HUES48 (cell line): ENCODE measurements at regions not wholly inside any gene's neighbourhood (a gene's known extent, or its start where the extent isn't known, plus 50 kb on each side); places are given as distances from the start of the nearest gene placed in this dataset.

Source experiments
- H3K27ac ChIP-seq: one replicate; pipeline ENCODE4 v1.7.0; 2013; ENCODE audit warnings: low read depth, low read length, inconsistent platforms
- H3K27me3 ChIP-seq: 2 replicates; pipeline ENCODE4 v1.6.1; 2013; ENCODE audit warnings: mild to moderate bottlenecking, low read length; ENCODE audit not compliant: control insufficient read depth, insufficient read depth
- H3K36me3 ChIP-seq: 2 replicates; pipeline ENCODE4 v1.6.1; 2013; ENCODE audit warnings: low read length; ENCODE audit not compliant: control insufficient read depth, insufficient read depth
- H3K4me1 ChIP-seq: 2 replicates; pipeline ENCODE4 v1.6.1; 2013; ENCODE audit warnings: mild to moderate bottlenecking, low read length; ENCODE audit not compliant: control insufficient read depth, insufficient read depth
- H3K4me3 ChIP-seq: 2 replicates; pipeline ENCODE4 v1.5.1; 2013; ENCODE audit warnings: mild to moderate bottlenecking, low read depth, low read length
- H3K9ac ChIP-seq: 2 replicates; pipeline ENCODE4 v1.6.1; 2013; ENCODE audit warnings: mild to moderate bottlenecking, low read depth, low read length, moderate library complexity
- H3K9me3 ChIP-seq: 2 replicates; pipeline ENCODE4 v1.6.1; 2013; ENCODE audit warnings: low read length; ENCODE audit not compliant: control insufficient read depth, insufficient read depth

DNA sequence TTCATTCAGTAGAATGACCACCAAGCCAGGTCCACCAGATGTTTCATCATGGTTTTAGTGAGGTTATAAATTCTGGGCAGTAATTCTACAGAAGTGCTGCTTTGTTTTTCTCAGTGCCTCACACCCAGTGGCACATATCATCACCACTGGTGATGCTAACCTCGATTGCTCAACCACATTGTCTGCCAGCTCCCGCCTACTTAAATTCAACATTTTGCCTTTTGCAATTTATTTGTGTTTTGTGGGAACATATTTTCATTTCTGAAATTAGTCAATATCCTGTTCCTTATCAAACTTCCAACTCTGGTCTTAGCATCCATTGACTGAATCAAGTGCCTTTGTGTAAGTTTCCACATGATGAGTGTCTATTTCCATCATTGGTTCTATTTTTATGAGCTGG is 62.3 kb upstream of the TMEM178A start:
- no peak overlapping the region for H3K27ac ChIP-seq
- no peaks in the 10 kb centered on the region for H3K36me3 ChIP-seq

DNA sequence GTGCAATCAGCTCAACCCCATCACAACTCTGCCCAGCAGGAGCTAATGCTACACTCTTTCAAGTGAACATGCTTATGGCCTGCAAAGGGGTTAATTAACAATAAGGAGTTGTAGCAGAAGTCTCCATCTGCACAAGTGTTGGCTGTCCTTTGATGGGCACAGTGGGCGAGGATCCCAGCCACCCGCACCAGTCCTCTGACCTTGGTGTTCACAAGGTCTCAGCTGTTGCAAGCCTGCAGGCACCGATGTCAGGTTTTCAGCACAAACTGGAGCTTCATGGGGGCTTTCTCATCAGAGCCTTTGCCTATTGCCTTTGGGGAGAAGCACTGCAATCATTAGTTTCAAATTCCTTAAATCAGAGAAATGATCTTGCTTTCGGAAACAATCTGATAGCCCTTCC is 60.9 kb upstream of the TMEM178A start:
- Histone ChIP-seq H3K27ac (no peak overlapping the region), H3K4me1 (no peaks in the 10 kb centered on the region; the same call in 1 of the 2 replicates), H3K9me3 (no peaks in the 10 kb centered on the region), H3K4me3 (no peak overlapping the region), H3K36me3 (no peaks in the 10 kb centered on the region), H3K9ac (no peak overlapping the region), H3K27me3 (no peaks in the 10 kb centered on the region)

More for the DNA sequence above, 62.3 kb upstream of the TMEM178A start:
- Histone ChIP-seq H3K27me3 (no peaks in the 10 kb centered on the region), H3K4me3 (no peak overlapping the region), H3K4me1 (no peaks in the 10 kb centered on the region; the same call in 1 of the 2 replicates), H3K9me3 (no peaks in the 10 kb centered on the region), H3K9ac (no peak overlapping the region)

DNA sequence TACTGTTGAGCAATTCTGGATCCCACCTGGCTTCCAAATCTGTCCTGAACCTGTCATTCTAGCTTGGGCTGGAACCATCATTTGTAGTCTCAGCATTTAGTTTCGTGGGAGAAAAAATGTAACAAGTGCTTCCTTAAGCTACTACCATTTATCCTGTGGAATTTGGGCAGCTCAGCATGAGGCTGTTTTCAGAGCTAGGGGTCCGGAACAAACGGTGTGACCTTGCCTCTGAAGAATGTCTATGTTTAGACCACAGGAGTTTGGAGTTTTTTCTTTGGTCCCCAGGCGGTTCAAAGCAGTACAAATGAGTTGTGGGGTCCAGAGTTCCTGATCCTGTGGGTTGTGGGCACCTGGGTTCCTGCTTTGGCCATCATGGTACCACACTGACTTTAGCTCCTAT is 59.1 kb upstream of the TMEM178A start:
- H3K36me3 ChIP-seq, result no peaks in the 10 kb centered on the region
- no peak overlapping the region for H3K4me3 ChIP-seq
- H3K27me3 ChIP-seq, result no peaks in the 10 kb centered on the region
- no peaks in the 10 kb centered on the region for H3K9me3 ChIP-seq
- peaks cover 4% of the 10 kb centered on the region; the same call in 1 of the 2 replicates for H3K4me1 ChIP-seq
- H3K9ac ChIP-seq, result no peak overlapping the region
- peak overlapping the region; percentile 44 for H3K27ac ChIP-seq

DNA sequence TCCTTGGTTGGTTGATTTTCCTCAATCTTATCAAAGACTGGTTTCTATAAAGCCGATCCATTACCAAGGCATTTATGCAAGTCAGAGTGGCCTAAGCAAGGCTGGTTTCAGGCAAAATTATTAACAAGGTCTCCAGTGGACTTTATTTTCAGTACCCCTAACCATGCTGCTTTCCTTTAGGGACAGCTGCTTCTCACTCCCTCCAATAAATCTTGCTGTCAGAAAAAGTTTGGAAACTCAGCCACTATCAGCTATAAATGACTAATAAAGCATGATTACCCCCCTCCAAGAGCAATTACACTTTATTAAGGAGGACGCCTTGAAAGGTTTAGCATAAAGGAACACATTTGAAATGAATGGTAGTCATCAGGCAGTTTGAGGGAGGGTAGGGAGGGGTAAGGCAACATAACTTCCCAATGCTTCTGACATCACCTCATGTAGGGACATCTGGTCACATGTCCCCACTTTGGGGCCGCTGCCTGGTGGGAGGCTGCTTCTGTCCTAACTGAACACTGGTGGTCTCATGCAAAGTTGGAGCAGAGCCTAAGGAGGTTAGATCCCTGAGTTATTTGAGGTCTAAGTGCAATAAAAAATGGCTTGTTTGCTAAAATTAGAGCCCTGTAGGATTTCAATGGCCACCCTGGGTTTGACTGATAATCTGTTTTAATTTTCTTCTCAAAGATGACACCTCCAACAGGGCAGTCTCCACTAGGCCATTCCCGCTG is 58.0 kb upstream of the TMEM178A start:
- Histone ChIP-seq H3K4me1 (peaks cover 4% of the 10 kb centered on the region; the same call in 1 of the 2 replicates), H3K9ac (no peak overlapping the region)

DNA sequence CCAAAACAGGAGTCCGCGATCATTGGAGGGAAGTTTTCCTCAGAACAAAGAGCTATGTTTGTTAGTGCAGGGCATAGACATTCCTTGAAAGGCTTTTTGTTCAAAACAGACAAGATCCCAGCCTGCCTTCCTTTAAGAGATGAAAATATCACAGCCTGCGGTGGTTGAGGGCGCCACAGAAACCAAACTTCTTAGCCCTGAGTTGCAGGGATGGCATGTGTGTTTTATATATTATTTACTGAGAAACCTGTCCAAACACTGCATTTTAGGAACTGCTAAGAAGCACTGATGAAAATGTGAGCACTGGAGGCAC is 57.5 kb upstream of the TMEM178A start:
- H3K27ac ChIP-seq, result no peak overlapping the region
- H3K36me3 ChIP-seq, result no peaks in the 10 kb centered on the region
- H3K4me3 ChIP-seq, result no peak overlapping the region
- no peaks in the 10 kb centered on the region for H3K9me3 ChIP-seq
- H3K9ac ChIP-seq, result no peak overlapping the region
- H3K27me3 ChIP-seq, result no peaks in the 10 kb centered on the region
- peaks cover 4% of the 10 kb centered on the region; the same call in 1 of the 2 replicates for H3K4me1 ChIP-seq

More for the DNA sequence above, 58.0 kb upstream of the TMEM178A start:
- H3K4me3 ChIP-seq, result no peak overlapping the region
- no peaks in the 10 kb centered on the region for H3K36me3 ChIP-seq
- no peaks in the 10 kb centered on the region for H3K27me3 ChIP-seq
- no peak overlapping the region for H3K27ac ChIP-seq
- no peaks in the 10 kb centered on the region for H3K9me3 ChIP-seq

DNA sequence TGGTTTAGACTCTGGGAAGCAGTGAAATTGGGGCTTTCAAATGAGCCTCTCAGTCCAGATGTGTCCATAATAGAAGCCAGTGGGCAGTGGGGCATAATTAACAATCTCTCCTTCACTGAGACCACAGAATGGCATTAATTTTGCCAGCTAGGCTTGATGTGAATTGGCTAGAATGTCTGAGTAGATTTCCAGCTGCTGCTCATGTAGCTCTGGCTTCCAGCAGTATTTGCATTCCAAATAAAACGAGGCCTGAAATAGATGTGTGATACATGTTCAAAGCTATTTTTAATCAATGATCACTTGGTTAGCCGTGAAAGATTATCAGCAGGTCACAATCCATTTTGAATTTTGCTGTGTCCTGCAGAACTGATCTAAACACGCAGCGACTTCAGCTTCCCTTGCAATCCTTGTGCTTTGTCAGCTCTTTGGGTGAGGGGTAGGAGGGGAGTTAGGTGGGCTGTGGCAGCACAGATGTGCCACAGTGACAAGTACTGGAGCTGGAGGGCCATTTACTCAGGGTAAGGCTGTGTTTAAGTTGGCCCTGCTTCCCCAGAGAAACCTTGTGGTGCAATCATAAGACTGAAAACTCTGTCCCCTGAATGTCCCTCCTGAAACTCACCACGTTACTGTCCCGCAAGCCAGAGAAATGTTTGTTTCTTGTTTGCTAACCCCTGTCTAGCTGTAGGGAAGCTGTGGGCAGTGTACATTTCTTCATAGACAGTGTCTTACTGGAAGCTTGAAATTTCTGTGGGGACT is 56.9 kb upstream of the TMEM178A start:
- no peaks in the 10 kb centered on the region for H3K27me3 ChIP-seq
- H3K9ac ChIP-seq, result no peak overlapping the region
- H3K4me3 ChIP-seq, result no peak overlapping the region
- H3K4me1 ChIP-seq, result peaks cover 4% of the 10 kb centered on the region; the same call in 1 of the 2 replicates
- no peaks in the 10 kb centered on the region for H3K36me3 ChIP-seq
- no peaks in the 10 kb centered on the region for H3K9me3 ChIP-seq
- H3K27ac ChIP-seq, result no peak overlapping the region

DNA sequence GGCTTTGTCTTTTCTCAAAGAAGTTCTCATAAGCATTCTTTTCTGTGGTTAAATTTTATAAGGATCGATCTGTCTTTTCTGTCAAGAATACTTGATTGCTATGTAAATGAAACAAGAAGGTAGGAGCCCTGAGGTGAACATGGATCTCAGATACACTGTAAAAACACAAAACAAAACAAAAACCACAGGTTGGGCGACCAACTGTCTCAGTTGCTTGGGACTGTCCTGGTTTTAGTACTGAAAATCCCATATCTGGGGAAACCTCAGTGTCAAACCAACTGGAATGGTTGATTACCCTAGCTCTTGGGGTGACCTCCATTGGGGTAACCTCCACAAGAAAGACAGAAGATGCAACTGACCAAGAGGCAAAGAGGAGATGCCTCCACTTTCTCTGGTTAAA is 55.8 kb upstream of the TMEM178A start:
- peaks cover 4% of the 10 kb centered on the region; the same call in 1 of the 2 replicates for H3K4me1 ChIP-seq
- no peaks in the 10 kb centered on the region for H3K9me3 ChIP-seq
- H3K27ac ChIP-seq, result no peak overlapping the region
- H3K9ac ChIP-seq, result no peak overlapping the region
- no peaks in the 10 kb centered on the region for H3K36me3 ChIP-seq
- no peak overlapping the region for H3K4me3 ChIP-seq
- H3K27me3 ChIP-seq, result no peaks in the 10 kb centered on the region

DNA sequence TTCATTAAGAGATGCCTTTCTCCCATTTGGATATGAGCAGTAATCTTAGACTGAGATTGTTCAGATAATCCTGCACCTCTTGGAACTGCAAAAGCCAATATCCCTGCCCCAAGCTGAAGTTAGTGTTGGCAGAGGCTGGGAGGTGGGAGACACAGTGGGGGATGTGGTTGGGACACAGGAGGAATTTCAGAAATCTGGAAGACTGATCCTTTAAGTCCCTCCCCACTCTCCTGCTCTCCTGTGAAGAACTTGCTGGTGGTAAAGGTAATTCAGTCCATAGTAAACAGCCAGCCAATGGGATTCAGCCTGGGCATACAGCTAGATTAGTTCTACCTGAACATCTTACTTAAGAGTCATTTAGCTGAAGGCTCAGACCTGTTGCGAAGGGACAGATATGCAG is 50.0 kb upstream of the TMEM178A start:
- Histone ChIP-seq H3K36me3 (no peaks in the 10 kb centered on the region), H3K9ac (no peak overlapping the region), H3K9me3 (no peaks in the 10 kb centered on the region), H3K4me1 (0 out of 2 replicates have a peak, but pooled peaks cover 7% of the 10 kb centered on the region), H3K4me3 (no peak overlapping the region), H3K27ac (no peak overlapping the region), H3K27me3 (no peaks in the 10 kb centered on the region)
